A549 (cell line): ENCODE measurements at regions not wholly inside any gene's neighbourhood (a gene's known extent, or its start where the extent isn't known, plus 50 kb on each side); places are given as distances from the start of the nearest gene placed in this dataset.

Experiments used
- CTCF ChIP-seq: fragments of >200 bp; sonication (Bioruptor Twin); formaldehyde crosslinking; IDR thresholded peaks from 3 replicates; pipeline ENCODE4 v1.5.1; 2016
- MAX ChIP-seq: IDR thresholded peaks from 2 replicates; pipeline ENCODE4 v1.6.1; 2012
- MYC ChIP-seq: IDR thresholded peaks from 2 replicates; pipeline ENCODE4 v1.6.1; 2012; ENCODE audit warnings: mild to moderate bottlenecking, inconsistent platforms, low read length, improper control_type of control experiment, borderline replicate concordance
- PHF8 ChIP-seq: fragments of 200-600 bp; sonication (generic); IDR thresholded peaks from 2 replicates; pipeline ENCODE4 v1.6.1; 2016; ENCODE audit warnings: low read depth, mild to moderate bottlenecking, antibody characterized with exemption, moderate library complexity, borderline replicate concordance
- POLR2A ChIP-seq: IDR thresholded peaks from 2 replicates; pipeline ENCODE4 v1.6.1; 2012; ENCODE audit warnings: mild to moderate bottlenecking, low read length
- RAD21 ChIP-seq, 2 experiments: fragments of >200 bp in 1 of 2; sonication (Bioruptor Twin) in 1 of 2; formaldehyde crosslinking in 1 of 2; IDR thresholded peaks in 1 of 2; conservative IDR thresholded peaks in 1 of 2; 2 replicates in 1 of 2; 3 replicates in 1 of 2; pipeline ENCODE4 v1.6.1; 2012 to 2018; ENCODE audit warnings: inconsistent platforms in 1 of 2
- REST ChIP-seq: fragments of 200-600 bp; sonication (generic); IDR thresholded peaks from 2 replicates; pipeline ENCODE4 v1.6.1; 2016; ENCODE audit warnings: antibody characterized with exemption, mild to moderate bottlenecking, moderate library complexity

DNA sequence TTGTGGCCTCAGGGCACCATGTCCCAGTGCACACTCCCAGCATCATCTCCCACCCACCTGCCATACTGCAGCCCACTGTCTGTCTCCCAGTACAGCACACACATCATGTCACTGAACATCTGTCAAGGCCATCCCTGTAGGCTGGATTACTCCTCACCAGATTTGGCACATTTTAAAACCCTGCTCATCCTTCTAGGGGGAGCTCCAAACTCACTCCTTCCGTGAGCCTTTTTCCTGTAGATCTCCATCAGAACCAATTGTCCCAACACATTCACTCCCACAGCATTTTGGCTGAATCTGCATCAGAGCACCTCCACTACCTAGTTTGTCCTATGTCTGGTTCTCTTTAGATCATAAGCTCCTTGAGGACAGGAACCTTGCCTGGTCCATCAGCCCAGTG, 58.6 kb upstream of the GRIK3 start:
- TF ChIP-seq REST, result no peak
- no peak for TF ChIP-seq MYC
- TF ChIP-seq PHF8, result no peak
- TF ChIP-seq MAX, result no peak
- no peak for TF ChIP-seq CTCF
- no peak for TF ChIP-seq RAD21 (conservative IDR thresholded peaks at IDR 0.05 in 1 of 2, IDR thresholded peaks at IDR 0.05 in 1 of 2)
- no peak for TF ChIP-seq POLR2A
